Stimulated activated CD4-positive, alpha-beta T cell treated with anti-CD3 and anti-CD28 coated beads, TNF-alpha, amount 100 ng/mL, for 48 hours (primary cell): ENCODE measurements at regions not wholly inside any gene's neighbourhood (a gene's known extent, or its start where the extent isn't known, plus 50 kb on each side); places are given as distances from the start of the nearest gene placed in this dataset.

ENCODE experiments used
- DNase-seq, 3 donors: peaks; one replicate each; pipeline ENCODE4 v3.0.0-alpha.2; 2020; ENCODE audit warnings: low read depth in 3 of 3

- no peak for DNase-seq
These were observed 617.1 kb downstream of the SQOR start for GRCh38 chr15:46251903-46252302.

GRCh38 chr15:46258056-46258455, 623.2 kb downstream of the SQOR start:
- DNase-seq: no peak

- no peak for DNase-seq
These were observed 626.1 kb downstream of the SQOR start for GRCh38 chr15:46260937-46261336.

GRCh38 chr15:46265664-46266347, 631.0 kb downstream of the SQOR start:
- no peak for DNase-seq

GRCh38 chr15:46266661-46267060, 631.8 kb downstream of the SQOR start:
- no peak for DNase-seq

- no peak for DNase-seq
These were observed 635.8 kb downstream of the SQOR start for GRCh38 chr15:46270481-46271147.

GRCh38 chr15:46275701-46276100, 640.9 kb downstream of the SQOR start:
- no peak for DNase-seq

GRCh38 chr15:46277451-46277850, 642.6 kb downstream of the SQOR start:
- DNase-seq: no peak

GRCh38 chr15:46278062-46278461, 643.2 kb downstream of the SQOR start:
- DNase-seq: no peak

- DNase-seq: no peak
These were observed 643.8 kb downstream of the SQOR start for GRCh38 chr15:46278486-46279090.

GRCh38 chr15:46280762-46281542, 646.1 kb downstream of the SQOR start:
- no peak for DNase-seq

GRCh38 chr15:46293550-46293949, 658.7 kb downstream of the SQOR start:
- DNase-seq: no peak

GRCh38 chr15:46296002-46296401, 661.2 kb downstream of the SQOR start:
- DNase-seq: no peak

- DNase-seq: no peak
These were observed 662.0 kb downstream of the SQOR start for GRCh38 chr15:46296797-46297196.

- DNase-seq: no peak
These were observed 662.9 kb downstream of the SQOR start for GRCh38 chr15:46297766-46298165.

GRCh38 chr15:46300716-46301115, 665.9 kb downstream of the SQOR start:
- no peak for DNase-seq

GRCh38 chr15:46301291-46301690, 666.5 kb downstream of the SQOR start:
- no peak for DNase-seq

GRCh38 chr15:46301826-46302225, 667.0 kb downstream of the SQOR start:
- DNase-seq: no peak

GRCh38 chr15:46304321-46304720, 669.5 kb downstream of the SQOR start:
- DNase-seq: peak in 1 of 3 donors; percentile 0

GRCh38 chr15:46307746-46308145, 672.9 kb downstream of the SQOR start:
- DNase-seq: no peak

- no peak for DNase-seq
These were observed 675.1 kb downstream of the SQOR start for GRCh38 chr15:46309914-46310313.

- peak; percentile 12 to 45 (median 35) for DNase-seq
These were observed 677.4 kb downstream of the SQOR start for GRCh38 chr15:46312133-46312740.
